Uterus (tissue), 2 donors: ENCODE measurements at regions not wholly inside any gene's neighbourhood (a gene's known extent, or its start where the extent isn't known, plus 50 kb on each side); places are given as distances from the start of the nearest gene placed in this dataset.

Experiments
- CTCF ChIP-seq, 4 experiments: fragments of 200-600 bp in 2 of 4; fragments of 450-650 bp in 2 of 4; sonication (generic) in 2 of 4; IDR thresholded peaks; one replicate each; pipeline ENCODE4 v1.5.1; 2016 to 2019; ENCODE audit warnings: antibody characterized with exemption in 4 of 4, mild to moderate bottlenecking in 2 of 4, moderate library complexity in 1 of 4
- POLR2A ChIP-seq, 2 donors: fragments of 450-650 bp; IDR thresholded peaks; one replicate each; pipeline ENCODE4 v1.6.1; 2016; ENCODE audit warnings: antibody characterized with exemption in 2 of 2, mild to moderate bottlenecking in 1 of 2, moderate library complexity in 1 of 2

GRCh38 chr9:28951945-28952344, 1378.7 kb upstream of the C9orf72 start:
- TF ChIP-seq CTCF (IDR thresholded peaks at IDR 0.05) (no peak), POLR2A (IDR thresholded peaks at IDR 0.05) (no peak)
